RPMI7951 (cell line): ENCODE measurements at regions not wholly inside any gene's neighbourhood (a gene's known extent, or its start where the extent isn't known, plus 50 kb on each side); places are given as distances from the start of the nearest gene placed in this dataset.
"Not testable (repeated sequence)": the region's sequence is repeated elsewhere in the genome, so short reads cannot be mapped to it uniquely, and the experiment has no call there.

Experiments
- DNase-seq: peaks from one replicate; pipeline ENCODE4 v3.0.0-alpha.2; 2012; ENCODE audit warnings: low read depth

GRCh38 chr9:39566782-39567181 lies 211.3 kb downstream of the SPATA31A1 start:
- DNase-seq: not testable (repeated sequence)

GRCh38 chr9:39567396-39567795 lies 211.9 kb downstream of the SPATA31A1 start:
- not testable (repeated sequence) for DNase-seq

GRCh38 chr9:39568900-39569299 lies 213.4 kb downstream of the SPATA31A1 start:
- not testable (repeated sequence) for DNase-seq

GRCh38 chr9:39573024-39574022 lies 217.9 kb downstream of the SPATA31A1 start:
- not testable (repeated sequence) for DNase-seq

- DNase-seq: not testable (repeated sequence)
Observed at GRCh38 chr9:39579000-39579399, 223.5 kb downstream of the SPATA31A1 start.

GRCh38 chr9:39581296-39581695 lies 225.8 kb downstream of the SPATA31A1 start:
- DNase-seq: not testable (repeated sequence)

- DNase-seq: not testable (repeated sequence)
Observed at GRCh38 chr9:39582677-39583412, 227.4 kb downstream of the SPATA31A1 start.

- DNase-seq: not testable (repeated sequence)
Observed at GRCh38 chr9:39583413-39583747, 227.9 kb downstream of the SPATA31A1 start.

GRCh38 chr9:39585233-39585632 lies 229.8 kb downstream of the SPATA31A1 start:
- DNase-seq: not testable (repeated sequence)

- no peak for DNase-seq
Observed at GRCh38 chr9:39587844-39588499, 232.5 kb downstream of the SPATA31A1 start.

GRCh38 chr9:39588500-39589137 lies 233.2 kb downstream of the SPATA31A1 start:
- DNase-seq: no peak

GRCh38 chr9:39604089-39604488 lies 248.6 kb downstream of the SPATA31A1 start:
- not testable (repeated sequence) for DNase-seq

- not testable (repeated sequence) for DNase-seq
Observed at GRCh38 chr9:39611449-39612231, 256.2 kb downstream of the SPATA31A1 start.

- DNase-seq: not testable (repeated sequence)
Observed at GRCh38 chr9:39616480-39616879, 261.0 kb downstream of the SPATA31A1 start.

GRCh38 chr9:39624048-39624447 lies 268.6 kb downstream of the SPATA31A1 start:
- DNase-seq: not testable (repeated sequence)

- not testable (repeated sequence) for DNase-seq
Observed at GRCh38 chr9:39632071-39632470, 276.6 kb downstream of the SPATA31A1 start.

- not testable (repeated sequence) for DNase-seq
Observed at GRCh38 chr9:39649029-39649428, 293.6 kb downstream of the SPATA31A1 start.

- DNase-seq: not testable (repeated sequence)
Observed at GRCh38 chr9:39656960-39657603, 301.6 kb downstream of the SPATA31A1 start.

- not testable (repeated sequence) for DNase-seq
Observed at GRCh38 chr9:39663020-39663419, 307.6 kb downstream of the SPATA31A1 start.

- not testable (repeated sequence) for DNase-seq
Observed at GRCh38 chr9:39663713-39664112, 308.2 kb downstream of the SPATA31A1 start.
